ENCODE measurements at regions not wholly inside any gene's neighbourhood (a gene's known extent, or its start where the extent isn't known, plus 50 kb on each side); places are given as distances from the start of the nearest gene placed in this dataset.
A peak's percentile ranks its signal among the peaks of the same experiment; 100 is the strongest.

DNA sequence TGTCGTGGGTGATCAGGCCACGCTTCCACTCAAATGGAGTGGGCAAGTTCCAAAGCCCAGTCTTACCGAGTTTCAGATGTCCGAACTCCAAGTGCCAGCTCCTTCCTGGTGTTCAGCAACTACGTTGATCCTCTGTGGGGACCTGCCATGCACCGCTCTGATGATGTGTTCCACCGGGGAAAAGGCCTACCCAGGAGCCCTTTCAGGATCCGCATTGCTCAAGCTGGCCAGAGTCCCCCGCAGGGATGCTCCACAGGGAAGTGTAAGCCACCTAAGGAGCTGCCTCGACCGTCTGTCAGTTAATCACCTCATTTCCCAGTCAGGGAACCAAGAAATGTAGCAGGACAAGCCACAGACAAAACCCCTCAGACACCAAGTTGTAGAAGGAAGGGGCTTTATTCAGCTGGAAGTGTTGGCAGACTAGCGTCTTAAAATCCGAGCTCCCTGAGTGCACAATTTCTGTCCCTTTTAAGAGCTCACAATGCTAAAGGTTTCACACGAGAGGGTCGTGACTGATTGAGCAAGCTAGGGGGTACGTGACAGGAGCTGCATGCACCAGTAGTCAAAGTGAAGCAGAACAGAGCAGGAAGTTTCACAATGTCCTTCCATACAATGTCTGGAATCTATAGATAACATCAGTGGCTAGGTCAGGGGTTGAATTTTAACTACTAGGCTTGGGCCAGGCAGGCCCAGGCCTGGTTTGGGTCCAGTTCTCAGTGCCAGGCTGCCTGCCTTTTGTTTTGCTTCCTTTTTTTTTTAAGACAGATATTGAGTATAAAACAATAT, 126.2 kb upstream of the ZDHHC15 start:
- Mint-ChIP-seq H3K4me1 (ENCODE audit: low read depth, unreplicated experiment) (no peaks in the 10 kb centered on the region), H3K4me3 (ENCODE audit: unreplicated experiment) (no peak overlapping the region), H3K27ac (ENCODE audit: unreplicated experiment) (no peak overlapping the region), H3K36me3 (ENCODE audit: low read depth, unreplicated experiment) (no peaks in the 10 kb centered on the region), H3K9me3 (ENCODE audit: unreplicated experiment) (peaks cover 2% of the 10 kb centered on the region), H3K27me3 (ENCODE audit: low read depth, unreplicated experiment) (no peaks in the 10 kb centered on the region)
- no peaks in the 10 kb centered on the region for H3K36me3 ChIP-seq (ENCODE audit: insufficient read depth, low read length)
- H4K20me1 ChIP-seq (ENCODE audit: insufficient read depth, low read length): no peaks in the 10 kb centered on the region
- H3K9me3 ChIP-seq (ENCODE audit: insufficient read depth, low read depth, low read length): no peaks in the 10 kb centered on the region
- H3K79me2 ChIP-seq (ENCODE audit: insufficient read depth, low read length): no peaks in the 10 kb centered on the region
- H3K27ac ChIP-seq (ENCODE audit: low read depth, low read length): no peak overlapping the region
- no peaks in the 10 kb centered on the region for H3K27me3 ChIP-seq (ENCODE audit: insufficient read depth, low read length)
- H2AFZ ChIP-seq (ENCODE audit: low read depth, low read length): no peak overlapping the region
- no peak for TF ChIP-seq CTCF (IDR thresholded peaks at IDR 0.05; ENCODE audit: insufficient read depth, low read depth, low read length)
- TF ChIP-seq EZH2 (IDR thresholded peaks at IDR 0.05; ENCODE audit: insufficient read depth, low read length): no peak
- no peak overlapping the region for H3K4me2 ChIP-seq (ENCODE audit: low read length)
- no peak overlapping the region for H3K4me3 ChIP-seq (ENCODE audit: insufficient read depth, low read depth, low read length)
- no peak overlapping the region for H3K9ac ChIP-seq (ENCODE audit: low read length)
- FAIRE-seq: peak; percentile 23
- no peaks in the 10 kb centered on the region for H3K4me1 ChIP-seq (ENCODE audit: insufficient read depth, low read length)
- no peak for DNase-seq (ENCODE audit: low read depth)

GRCh38 chrX:75642811-75643361, 120.0 kb upstream of the ZDHHC15 start:
- H3K27me3 Mint-ChIP-seq (ENCODE audit: low read depth, unreplicated experiment): no peaks in the 10 kb centered on the region
- Histone ChIP-seq H3K4me2 (ENCODE audit: low read length) (no peak overlapping the region), H3K27me3 (ENCODE audit: insufficient read depth, low read length) (no peaks in the 10 kb centered on the region), H3K27ac (ENCODE audit: low read depth, low read length) (no peak overlapping the region), H2AFZ (ENCODE audit: low read depth, low read length) (no peak overlapping the region), H3K4me1 (ENCODE audit: insufficient read depth, low read length) (no peaks in the 10 kb centered on the region), H3K9me3 (ENCODE audit: insufficient read depth, low read depth, low read length) (no peaks in the 10 kb centered on the region), H3K4me3 (ENCODE audit: insufficient read depth, low read depth, low read length) (no peak overlapping the region), H3K79me2 (ENCODE audit: insufficient read depth, low read length) (no peaks in the 10 kb centered on the region), H3K9ac (ENCODE audit: low read length) (no peak overlapping the region), H3K36me3 (ENCODE audit: insufficient read depth, low read length) (no peaks in the 10 kb centered on the region), H4K20me1 (ENCODE audit: insufficient read depth, low read length) (no peaks in the 10 kb centered on the region)
- no peaks in the 10 kb centered on the region for H3K36me3 Mint-ChIP-seq (ENCODE audit: low read depth, unreplicated experiment)
- H3K9me3 Mint-ChIP-seq (ENCODE audit: unreplicated experiment): peaks cover 5% of the 10 kb centered on the region
- no peak overlapping the region for H3K27ac Mint-ChIP-seq (ENCODE audit: unreplicated experiment)
- TF ChIP-seq EZH2 (IDR thresholded peaks at IDR 0.05; ENCODE audit: insufficient read depth, low read length) (no peak), CTCF (IDR thresholded peaks at IDR 0.05; ENCODE audit: insufficient read depth, low read depth, low read length) (no peak)
- H3K4me1 Mint-ChIP-seq (ENCODE audit: low read depth, unreplicated experiment): no peaks in the 10 kb centered on the region
- no peak for DNase-seq (ENCODE audit: low read depth)
- H3K4me3 Mint-ChIP-seq (ENCODE audit: unreplicated experiment): no peak overlapping the region
- no peak for FAIRE-seq

GRCh38 chrX:75638332-75638731, 115.5 kb upstream of the ZDHHC15 start:
- DNase-seq (ENCODE audit: low read depth): no peak
- TF ChIP-seq EZH2 (IDR thresholded peaks at IDR 0.05; ENCODE audit: insufficient read depth, low read length): no peak
- no peak for TF ChIP-seq CTCF (IDR thresholded peaks at IDR 0.05; ENCODE audit: insufficient read depth, low read depth, low read length)
- Histone ChIP-seq H4K20me1 (ENCODE audit: insufficient read depth, low read length) (no peaks in the 10 kb centered on the region), H3K9ac (ENCODE audit: low read length) (no peak overlapping the region), H3K79me2 (ENCODE audit: insufficient read depth, low read length) (no peaks in the 10 kb centered on the region), H3K4me3 (ENCODE audit: insufficient read depth, low read depth, low read length) (no peak overlapping the region), H3K4me2 (ENCODE audit: low read length) (no peak overlapping the region), H3K4me1 (ENCODE audit: insufficient read depth, low read length) (no peaks in the 10 kb centered on the region), H2AFZ (ENCODE audit: low read depth, low read length) (no peak overlapping the region), H3K27me3 (ENCODE audit: insufficient read depth, low read length) (no peaks in the 10 kb centered on the region), H3K36me3 (ENCODE audit: insufficient read depth, low read length) (no peaks in the 10 kb centered on the region), H3K27ac (ENCODE audit: low read depth, low read length) (no peak overlapping the region), H3K9me3 (ENCODE audit: insufficient read depth, low read depth, low read length) (no peaks in the 10 kb centered on the region)
- H3K27ac Mint-ChIP-seq (ENCODE audit: unreplicated experiment): no peak overlapping the region
- H3K4me3 Mint-ChIP-seq (ENCODE audit: unreplicated experiment): no peak overlapping the region
- peaks cover 5% of the 10 kb centered on the region for H3K9me3 Mint-ChIP-seq (ENCODE audit: unreplicated experiment)
- no peak for FAIRE-seq
- no peaks in the 10 kb centered on the region for H3K36me3 Mint-ChIP-seq (ENCODE audit: low read depth, unreplicated experiment)
- H3K27me3 Mint-ChIP-seq (ENCODE audit: low read depth, unreplicated experiment): no peaks in the 10 kb centered on the region
- H3K4me1 Mint-ChIP-seq (ENCODE audit: low read depth, unreplicated experiment): no peaks in the 10 kb centered on the region
